Suprapubic skin (tissue), 3 donors: ENCODE measurements at regions not wholly inside any gene's neighbourhood (a gene's known extent, or its start where the extent isn't known, plus 50 kb on each side); places are given as distances from the start of the nearest gene placed in this dataset.

Experiments
- POLR2A ChIP-seq, 2 donors: fragments of 450-650 bp; IDR thresholded peaks; one replicate each; pipeline ENCODE4 v1.6.1; 2017; ENCODE audit warnings: antibody characterized with exemption in 2 of 2, mild to moderate bottlenecking in 2 of 2, moderate library complexity in 2 of 2
- TF ChIP-seq, protein P1 (sequence below), 2 donors: fragments of 200-600 bp in 1 of 2; fragments of 450-650 bp in 1 of 2; sonication (generic) in 1 of 2; IDR thresholded peaks; one replicate each; pipeline ENCODE4 v1.5.1; 2016 to 2019; ENCODE audit warnings: antibody characterized with exemption in 2 of 2, mild to moderate bottlenecking in 1 of 2, moderate library complexity in 1 of 2

DNA sequence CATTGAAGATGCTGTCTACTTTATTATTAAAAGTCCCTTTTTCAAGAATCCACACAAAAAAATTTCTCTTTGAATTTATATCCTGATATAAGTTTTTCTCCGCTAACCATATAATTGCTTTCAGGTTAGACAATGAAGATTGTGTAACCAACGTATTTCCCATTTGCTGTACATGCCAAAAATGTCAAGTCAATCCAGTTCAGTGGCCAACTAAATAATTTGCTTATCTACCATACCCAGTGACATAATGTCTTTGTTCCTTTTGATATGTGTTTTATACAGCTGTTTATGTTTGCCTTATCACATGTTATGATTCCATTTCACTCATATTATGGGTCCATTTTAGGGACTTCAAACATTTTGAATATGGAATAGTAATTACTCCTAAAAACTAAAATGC lies 349.9 kb downstream of the EFNA5 start:
- TF ChIP-seq, protein P1, sequence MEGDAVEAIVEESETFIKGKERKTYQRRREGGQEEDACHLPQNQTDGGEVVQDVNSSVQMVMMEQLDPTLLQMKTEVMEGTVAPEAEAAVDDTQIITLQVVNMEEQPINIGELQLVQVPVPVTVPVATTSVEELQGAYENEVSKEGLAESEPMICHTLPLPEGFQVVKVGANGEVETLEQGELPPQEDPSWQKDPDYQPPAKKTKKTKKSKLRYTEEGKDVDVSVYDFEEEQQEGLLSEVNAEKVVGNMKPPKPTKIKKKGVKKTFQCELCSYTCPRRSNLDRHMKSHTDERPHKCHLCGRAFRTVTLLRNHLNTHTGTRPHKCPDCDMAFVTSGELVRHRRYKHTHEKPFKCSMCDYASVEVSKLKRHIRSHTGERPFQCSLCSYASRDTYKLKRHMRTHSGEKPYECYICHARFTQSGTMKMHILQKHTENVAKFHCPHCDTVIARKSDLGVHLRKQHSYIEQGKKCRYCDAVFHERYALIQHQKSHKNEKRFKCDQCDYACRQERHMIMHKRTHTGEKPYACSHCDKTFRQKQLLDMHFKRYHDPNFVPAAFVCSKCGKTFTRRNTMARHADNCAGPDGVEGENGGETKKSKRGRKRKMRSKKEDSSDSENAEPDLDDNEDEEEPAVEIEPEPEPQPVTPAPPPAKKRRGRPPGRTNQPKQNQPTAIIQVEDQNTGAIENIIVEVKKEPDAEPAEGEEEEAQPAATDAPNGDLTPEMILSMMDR (IDR thresholded peaks at IDR 0.05) = no peak
- TF ChIP-seq POLR2A (IDR thresholded peaks at IDR 0.05) = no peak
